ENCODE measurements at regions not wholly inside any gene's neighbourhood (a gene's known extent, or its start where the extent isn't known, plus 50 kb on each side); places are given as distances from the start of the nearest gene placed in this dataset.

DNA sequence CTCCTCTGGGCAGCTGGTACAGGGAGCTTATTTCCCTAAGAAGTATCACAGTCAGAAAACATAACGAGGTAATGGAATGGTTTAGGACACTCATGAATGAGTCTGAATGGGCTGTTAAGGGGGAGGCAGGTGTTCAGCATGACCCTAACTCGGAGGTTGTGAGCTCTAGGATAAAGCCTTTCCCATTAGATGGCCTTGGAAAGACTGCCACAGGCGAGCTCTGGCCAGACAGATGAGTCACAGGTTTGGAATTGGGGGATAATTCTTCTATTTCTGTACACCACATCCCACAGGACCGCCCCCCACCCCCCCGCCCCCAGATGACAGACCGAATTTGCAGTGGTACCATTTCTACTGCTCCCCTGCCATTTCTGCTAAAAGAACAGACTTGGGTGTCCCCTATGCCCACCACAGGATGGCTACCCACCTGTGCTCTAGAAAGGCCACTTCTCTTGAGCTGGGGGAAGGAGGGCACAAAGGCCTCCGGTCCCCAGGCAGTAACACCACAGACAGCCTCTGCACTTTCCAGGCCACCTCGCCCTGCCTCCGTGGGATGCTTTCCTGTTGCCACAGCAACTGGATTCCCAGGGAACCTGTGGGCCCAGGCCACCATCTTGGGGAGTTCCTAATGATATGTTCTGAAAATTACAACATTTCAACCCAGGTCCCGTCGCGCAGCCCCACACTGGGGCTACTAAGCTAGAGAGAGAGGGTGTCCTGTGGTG, 76.7 kb downstream of the TRIM29 start:
- no peak for DNase-seq

DNA sequence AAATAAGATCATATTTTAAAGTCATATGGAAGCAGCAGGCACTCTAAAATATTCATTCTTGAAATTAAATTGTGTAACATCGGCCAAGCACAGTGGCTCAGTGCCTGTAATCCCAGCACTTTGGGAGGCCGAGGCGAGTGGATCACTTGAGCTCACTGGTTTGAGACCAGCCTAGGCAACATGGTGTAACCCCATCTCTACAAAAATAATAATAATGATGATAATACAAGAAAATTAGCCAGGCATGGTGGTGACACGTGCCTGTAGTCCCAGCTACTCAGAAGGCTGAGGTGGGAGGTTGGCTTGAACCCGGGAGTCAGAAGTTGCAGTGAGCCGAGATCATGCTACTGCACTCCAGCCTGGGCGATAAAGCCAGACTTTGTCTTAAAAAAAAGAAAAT, 77.4 kb downstream of the TRIM29 start:
- no peak for DNase-seq

DNA sequence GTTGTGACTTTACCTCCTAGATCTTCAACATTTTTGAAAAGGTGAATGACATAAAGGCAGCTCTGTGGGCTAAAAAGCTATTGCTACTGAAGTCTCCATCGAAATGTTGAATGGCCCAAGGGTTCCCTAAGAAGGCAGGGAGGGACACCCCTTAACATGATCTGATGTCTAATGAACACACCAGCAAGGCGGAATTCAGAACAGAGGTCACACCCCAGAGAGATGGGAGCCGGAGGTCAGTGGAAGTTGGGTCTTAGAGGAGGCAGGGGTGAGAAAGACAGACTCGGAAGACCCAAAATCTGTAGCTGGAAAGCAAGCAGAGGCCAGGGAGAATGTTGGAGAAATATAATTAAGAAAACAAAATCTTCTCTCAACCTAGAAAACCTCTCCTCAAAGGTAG, 79.0 kb downstream of the TRIM29 start:
- DNase-seq, result no peak

- DNase-seq, result no peak
These were observed 80.0 kb downstream of the TRIM29 start for GRCh38 chr11:120057595-120058581.

GRCh38 chr11:120057028-120057330, 80.9 kb downstream of the TRIM29 start:
- no peak for DNase-seq

DNA sequence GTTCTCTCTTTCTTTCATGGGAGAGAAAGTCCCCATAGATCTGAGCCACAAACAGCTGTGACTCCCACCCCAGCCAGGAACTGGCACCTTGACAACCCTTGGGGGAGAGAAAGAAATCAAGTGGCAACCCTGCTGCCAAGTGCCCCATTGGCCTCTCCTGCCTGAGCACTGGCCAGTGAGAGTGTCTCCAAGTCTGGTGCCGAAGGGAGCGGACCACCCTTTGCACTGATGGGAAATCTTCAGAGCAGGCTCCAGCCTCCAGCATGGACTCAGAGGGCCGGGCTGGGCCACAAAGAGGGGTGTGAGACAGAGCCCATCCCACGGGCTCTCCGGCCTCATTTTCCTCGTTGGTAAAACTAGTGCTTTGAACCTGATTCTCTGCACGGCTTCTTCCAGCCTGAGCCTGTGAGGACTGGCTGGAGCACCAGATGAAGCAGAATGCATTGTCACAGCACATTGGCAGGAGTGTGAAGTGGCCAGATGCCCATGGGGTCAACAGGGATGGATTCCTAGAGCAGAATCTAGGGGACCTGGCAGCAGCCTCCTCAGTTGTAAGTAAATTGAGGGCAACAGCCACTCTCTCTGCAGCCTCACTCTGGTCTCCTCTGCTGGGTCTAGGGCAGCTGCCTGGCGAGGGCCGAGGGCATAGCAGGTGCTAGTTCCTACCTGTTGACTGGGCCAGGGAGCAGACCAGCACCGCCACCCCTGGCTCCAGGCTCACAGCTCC, 81.4 kb downstream of the TRIM29 start:
- DNase-seq, result no peak

DNA sequence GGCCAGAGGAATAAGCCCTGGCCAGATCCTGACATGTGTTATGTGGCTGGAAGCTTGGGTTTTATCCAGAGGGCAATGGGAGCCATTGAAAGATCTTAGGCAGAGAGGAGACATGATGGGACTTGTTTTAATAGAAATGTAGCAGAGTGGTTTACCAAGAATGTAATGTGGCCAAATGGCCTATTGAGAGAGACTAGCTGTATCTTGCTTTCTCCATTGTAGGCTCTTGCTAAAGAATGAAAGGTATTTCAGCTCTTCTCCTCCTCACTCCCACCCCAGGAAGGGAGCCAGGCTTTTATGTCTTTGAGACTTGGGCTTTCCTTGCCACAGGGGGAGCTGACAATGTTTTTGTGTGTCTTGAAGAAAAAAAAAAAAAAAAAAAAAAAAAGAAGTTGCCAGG, 82.3 kb downstream of the TRIM29 start:
- no peak for DNase-seq

GRCh38 chr11:120054753-120055045, 83.2 kb downstream of the TRIM29 start:
- DNase-seq, result no peak

DNA sequence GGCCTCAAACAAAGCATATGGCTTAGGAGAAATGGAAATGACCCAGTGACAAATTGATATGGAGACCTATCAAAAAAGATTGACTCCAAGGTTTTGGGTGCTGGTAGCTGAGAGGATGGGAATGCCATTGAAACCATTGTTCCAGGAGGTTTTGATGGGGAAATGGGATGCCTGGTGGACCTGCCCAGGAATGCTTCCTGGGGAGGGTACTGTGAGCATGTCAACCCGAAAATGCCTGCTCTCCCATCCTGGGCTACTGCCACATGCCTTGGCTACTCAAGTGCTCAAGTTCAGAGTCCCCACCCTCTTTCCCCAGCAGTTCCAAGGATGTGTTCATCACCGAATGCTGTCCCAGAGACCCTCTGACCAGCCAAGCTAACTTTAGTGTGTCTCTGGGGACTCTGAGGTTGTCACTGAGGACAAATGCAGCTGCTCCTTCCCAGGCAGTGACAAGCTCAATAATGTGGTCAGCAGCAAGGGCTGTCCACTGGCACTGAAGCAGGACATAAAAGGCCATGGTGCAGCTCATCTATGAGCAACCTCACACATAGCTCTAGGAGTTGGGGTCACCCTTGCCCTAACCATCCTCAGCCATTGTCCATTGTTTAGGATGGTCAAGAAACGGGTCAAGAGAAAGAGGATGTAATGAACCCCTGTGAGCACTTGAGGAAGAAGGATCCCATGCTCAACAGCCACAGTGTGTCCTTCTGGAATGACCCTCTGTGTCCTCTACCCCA, 83.7 kb downstream of the TRIM29 start:
- DNase-seq, result no peak

DNA sequence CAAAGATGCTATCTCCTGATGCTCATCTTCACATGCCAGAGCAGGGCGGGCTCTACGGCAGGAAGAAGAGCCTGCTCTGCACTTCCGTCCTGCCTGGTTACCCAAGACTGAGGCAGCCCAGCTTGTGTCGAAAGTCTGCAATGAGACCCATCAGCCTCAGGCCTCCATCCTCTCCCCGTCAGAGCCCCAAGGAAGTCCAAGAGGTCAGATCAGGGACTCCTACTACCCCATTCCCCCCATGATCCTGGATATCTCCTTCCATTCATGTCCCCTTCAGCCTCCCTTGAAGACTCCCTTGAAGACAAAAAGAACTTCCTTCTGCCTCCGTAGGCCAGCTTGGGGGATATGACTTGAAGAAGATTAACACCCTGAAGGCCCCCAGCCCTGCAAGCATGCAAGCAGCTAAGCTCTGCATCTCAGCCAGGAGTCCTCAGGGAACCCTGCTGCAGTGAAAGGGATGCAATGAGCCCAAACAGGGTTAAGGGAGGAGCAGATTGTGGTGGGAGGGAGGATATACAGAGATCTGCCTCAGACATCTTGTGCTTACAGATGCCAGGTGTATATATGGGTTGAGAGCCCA, 85.6 kb downstream of the TRIM29 start:
- no peak for DNase-seq

DNA sequence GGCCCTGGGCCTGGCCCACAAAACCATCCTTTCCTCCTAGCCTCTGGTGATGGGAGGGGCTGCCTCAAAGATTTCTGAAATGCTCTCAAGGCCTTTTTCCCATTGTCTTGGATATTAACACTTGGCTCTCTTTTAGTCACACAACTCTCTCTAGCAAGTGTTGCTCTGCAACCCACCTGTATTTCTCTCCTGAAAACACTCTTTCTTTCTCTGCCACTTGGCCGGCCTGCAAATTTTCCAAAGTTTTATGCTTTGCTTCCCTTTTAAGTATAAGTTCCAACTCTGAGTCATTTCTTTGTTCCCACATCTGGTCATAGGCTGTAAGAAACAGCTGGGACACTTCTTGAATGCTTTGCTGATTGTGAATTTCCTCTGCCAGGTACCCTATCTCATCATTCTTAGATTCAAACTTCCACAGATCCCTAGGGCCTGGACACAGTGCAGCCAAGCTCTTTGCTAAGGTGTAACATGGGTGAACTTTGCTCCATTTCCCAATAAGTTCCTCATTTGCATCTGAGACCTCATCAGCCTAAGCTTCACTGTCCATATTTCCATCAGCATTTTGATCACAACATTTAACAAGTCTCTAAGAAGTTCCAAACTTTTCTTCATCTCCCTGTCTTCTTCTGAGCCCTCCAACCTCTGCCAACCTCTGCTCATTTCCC, 93.8 kb downstream of the TRIM29 start:
- DNase-seq, result no peak

DNA sequence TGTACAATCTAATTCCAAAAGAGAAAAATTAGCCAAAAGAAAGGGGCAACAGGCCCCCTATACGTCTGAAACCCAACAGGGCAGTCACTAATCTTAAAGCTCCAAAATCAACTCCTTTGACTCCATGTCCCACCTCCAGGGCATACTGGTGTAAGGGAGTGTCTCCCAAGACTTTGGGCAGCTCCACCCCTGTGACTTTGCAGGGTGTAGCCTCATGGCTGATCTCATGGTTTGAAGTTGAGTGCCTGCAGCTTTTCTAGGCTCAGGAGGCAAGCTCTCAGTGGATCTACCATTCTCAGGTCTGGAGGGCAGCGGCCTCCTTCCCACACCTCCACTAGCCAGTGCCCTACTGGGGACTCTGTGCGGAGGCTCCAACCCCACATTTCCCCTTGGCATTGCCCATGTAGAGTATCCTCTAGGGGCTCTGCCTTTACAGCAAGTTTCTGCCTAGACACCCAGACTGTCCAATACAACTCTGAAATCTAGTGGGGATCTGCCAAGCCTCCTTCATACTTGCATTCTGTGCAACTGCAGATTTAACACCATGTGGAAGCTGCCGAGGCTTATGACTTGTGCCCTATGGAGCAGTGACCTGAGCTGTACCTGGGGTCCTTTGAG, 94.5 kb downstream of the TRIM29 start:
- no peak for DNase-seq

DNA sequence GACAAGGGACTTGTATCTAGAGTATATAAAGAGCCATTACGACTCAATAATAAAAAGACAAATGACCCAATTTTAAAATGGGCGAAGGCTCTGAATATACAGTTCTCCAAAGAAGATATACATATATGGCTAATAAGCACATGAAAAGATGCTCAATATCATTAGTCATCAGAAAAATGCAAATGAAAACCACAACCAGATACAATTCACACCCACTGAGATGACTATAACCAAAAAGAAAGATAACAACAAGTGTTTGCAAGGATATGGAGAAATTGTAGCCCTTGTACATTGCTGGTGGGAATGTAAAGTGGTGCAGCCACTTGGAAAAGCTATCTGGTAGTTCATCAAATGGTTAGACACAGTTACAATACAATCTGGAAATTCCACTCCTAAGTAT, 96.3 kb downstream of the TRIM29 start:
- no peak for DNase-seq

- no peak for DNase-seq
These were observed 97.6 kb downstream of the TRIM29 start for GRCh38 chr11:120040151-120040840.

GRCh38 chr11:120039039-120039438, 98.9 kb downstream of the TRIM29 start:
- no peak for DNase-seq

- no peak for DNase-seq
These were observed 100.8 kb downstream of the TRIM29 start for GRCh38 chr11:120037111-120037510.

- no peak for DNase-seq
These were observed 102.2 kb downstream of the TRIM29 start for GRCh38 chr11:120035756-120036155.

GRCh38 chr11:120034881-120035630, 102.9 kb downstream of the TRIM29 start:
- peak; percentile 50 for DNase-seq

DNA sequence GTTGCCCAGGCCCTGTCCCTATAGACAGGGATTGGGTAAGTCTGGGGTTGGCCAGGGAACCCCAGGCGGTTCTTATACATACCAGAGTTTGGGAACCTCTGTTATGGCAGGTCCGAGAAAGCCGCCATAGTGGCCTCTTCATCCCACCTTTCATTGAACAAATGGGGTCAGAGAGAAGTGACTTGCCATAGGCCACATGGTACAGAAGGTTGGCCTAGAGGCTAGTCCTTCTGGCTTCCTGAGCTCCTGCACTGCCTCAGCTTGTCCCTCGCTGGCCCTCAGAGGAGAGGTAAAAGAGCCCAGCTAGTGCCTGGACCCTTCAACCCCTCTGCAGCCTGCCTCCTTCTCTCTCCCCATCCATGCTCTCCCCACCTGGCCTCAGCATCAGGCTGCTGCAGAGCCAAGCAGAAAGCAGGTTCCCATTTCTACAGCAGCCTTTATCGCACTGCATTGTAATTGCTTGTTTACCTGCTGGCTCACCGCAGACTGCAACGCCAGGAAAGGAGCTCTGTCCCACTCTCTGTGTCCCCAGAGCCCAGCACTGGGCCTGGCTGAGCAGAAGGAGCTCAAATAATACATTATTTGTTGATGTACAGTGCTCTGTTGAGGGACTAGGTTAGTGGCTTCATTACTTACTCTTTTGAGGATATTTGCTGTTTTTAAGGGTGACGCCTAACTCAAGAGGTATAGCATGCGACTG, 103.6 kb downstream of the TRIM29 start:
- no peak for DNase-seq

Data from hindlimb muscle (tissue), 1 donor.